NCI-H345 (cell line): ENCODE measurements at regions not wholly inside any gene's neighbourhood (a gene's known extent, or its start where the extent isn't known, plus 50 kb on each side); places are given as distances from the start of the nearest gene placed in this dataset.
"Not testable (repeated sequence)": the region's sequence is repeated elsewhere in the genome, so short reads cannot be mapped to it uniquely, and the experiment has no call there.

Source experiments
- DNase-seq: peaks from one replicate; lab custom pipeline; 2025; lab: John Stamatoyannopoulos, UW

DNA sequence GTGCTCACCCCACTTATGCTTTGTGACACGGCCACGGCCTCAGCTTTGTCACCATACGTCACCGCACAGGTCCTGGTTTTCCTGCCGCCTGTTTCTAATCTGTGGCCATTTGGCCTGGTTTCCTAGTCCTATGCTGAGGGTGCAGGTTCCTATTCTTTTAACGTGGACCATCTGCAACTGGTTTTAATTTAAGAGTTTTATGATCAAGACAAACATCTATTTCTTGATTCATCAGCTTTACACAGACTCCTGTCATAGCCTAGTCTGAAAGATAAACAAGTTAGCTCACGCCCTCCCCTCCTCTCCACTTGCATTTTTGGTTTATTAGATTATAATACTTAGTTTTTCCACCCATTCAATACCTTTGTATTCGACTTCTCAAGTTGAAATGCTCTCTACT, 97.5 kb upstream of the RPS6KA2 start:
- DNase-seq, result no peak

DNA sequence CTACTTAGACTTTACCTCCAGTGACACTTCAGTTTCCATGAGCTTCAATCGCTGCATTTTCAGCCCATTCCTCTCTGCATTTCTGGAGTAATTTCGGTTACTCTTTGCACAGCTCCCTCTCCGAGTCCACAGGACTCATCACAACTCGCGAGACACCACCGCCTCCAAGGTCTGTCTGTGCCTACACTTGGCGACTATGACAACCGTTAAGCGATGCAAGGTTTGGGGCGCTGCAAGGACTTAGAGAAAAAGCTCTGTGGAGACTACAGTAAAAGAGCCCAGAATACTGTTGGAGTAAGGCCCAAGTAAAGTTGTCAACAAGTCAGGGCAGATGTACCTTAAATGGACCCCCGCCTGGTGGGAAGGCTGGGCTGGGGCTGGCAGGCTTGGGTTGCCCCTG, 95.7 kb upstream of the RPS6KA2 start:
- DNase-seq, result no peak

DNA sequence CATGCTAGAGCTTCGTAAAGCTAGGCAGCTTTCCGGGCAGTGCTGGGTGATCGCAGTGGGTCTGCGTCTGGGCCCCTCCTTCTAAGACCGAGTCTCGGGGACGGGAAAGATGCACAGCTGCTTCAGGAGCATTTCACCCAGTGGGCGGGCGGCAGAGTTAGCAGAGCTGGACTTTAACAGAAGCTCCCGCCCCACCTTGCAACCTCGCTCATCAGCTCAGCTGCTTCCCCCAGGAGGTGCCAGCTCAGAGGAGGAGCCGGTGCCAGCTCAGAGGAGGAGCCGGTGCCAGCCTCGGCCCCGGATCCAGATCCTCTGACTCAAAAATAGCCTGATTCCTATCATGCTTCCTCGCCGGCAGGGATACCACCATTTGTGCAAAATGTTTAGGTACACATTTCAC, 94.5 kb upstream of the RPS6KA2 start:
- DNase-seq, result no peak

DNA sequence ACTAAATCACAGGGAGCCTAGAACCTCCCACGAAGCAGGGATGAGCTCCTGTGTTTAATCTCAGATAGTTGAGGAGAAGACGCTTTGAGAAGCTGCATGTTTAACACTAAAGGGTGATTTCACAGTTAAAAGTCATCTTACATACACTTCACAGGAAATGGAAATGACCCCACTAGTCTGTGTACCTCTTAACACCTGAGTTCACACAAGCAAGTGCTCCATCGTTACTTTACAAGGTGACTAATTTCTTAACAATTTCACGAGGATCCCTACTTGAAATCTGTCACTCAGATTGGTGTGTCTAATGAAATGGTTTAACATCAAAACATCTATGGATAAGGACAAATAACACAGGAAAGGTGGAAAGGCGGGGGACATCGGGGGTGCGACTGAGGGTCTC, 93.8 kb upstream of the RPS6KA2 start:
- DNase-seq, result no peak

DNA sequence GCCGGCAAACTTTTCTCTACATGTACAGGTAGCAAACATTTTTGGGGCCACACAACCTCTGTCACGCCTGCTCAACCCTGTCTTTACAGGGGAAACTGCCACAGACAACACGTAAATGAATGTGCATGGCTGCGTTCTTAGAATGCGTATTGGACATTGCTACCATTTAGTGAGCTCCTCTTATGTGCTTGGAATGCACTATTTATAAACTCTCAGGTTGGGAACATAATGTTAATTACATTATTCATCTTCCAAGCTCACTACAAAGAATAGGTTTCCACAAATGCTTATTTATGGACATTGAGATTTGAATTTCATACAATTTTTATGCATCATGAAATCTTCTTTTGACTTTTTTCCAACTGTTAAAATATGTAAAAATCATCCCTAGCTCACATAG, 92.0 kb upstream of the RPS6KA2 start:
- DNase-seq, result no peak

DNA sequence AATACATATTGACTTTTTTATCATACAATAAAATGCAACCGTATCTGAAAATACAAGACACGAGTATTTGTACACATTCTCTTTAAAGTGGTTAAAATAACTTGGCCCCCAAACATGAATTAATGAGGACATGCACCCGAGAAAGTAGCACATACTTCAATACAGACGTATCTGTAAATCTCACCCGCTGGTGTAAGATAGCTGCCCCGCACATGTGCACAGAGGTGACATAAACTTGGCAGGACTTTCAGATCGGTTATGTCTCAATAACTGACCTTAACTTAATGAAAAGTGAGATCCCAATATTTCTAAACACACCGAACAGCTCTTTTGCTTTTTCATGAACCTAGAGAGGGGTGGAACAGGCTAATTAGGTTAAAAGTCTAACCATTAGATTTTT, 91.5 kb upstream of the RPS6KA2 start:
- no peak for DNase-seq

DNA sequence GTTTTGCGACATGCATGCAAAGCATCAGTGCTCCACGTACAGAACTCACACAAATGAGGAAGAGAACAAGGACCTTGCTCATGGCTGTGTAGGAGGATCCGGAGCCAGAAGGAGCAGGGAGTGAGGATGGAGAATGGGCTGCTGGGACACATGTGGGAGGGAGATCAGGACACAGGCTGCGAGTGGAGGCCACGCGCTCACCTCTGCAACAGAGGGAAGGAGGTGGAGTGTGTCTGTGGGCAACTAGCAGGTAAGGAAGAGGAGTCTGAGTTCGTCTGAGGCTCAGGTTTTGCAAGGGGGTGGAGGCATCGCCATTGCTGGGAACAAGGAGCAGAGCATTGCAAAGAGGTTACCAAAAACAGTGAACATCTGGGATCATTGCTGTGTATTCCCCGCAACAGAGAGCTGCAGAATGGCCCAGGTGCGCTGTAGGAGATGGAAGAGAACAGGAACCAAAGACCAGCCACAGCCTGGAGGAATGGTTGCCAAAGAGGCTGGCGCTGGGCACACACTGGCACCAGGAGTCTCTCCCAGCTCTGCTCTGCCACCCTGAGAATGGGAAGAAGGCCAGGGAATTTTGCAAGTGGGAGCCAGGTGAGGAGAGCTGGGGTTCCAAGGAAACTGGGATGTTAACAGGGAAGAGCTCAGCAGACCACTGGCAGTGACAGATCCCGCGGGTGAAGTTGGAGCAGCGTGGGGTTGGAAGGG, 90.0 kb upstream of the RPS6KA2 start:
- DNase-seq, result no peak

DNA sequence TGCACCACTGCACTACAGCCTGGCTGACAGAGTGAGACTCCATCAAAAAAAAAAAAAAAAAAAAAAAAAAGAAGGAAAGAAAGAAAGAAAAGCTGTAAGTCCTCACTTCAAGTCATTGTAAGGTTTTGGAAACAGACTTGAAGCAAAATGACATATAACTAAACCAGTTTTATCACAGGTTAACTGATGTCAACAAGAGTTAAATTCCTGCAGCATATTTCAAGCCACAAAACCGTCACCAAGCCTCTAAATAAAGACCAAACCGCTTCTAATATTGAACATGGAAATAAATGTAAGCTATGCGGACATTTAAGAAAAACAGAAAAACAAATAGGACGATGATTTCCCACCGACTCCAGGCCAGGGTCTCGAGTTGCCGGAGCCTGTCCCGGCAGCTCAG, 88.9 kb upstream of the RPS6KA2 start:
- no peak for DNase-seq

DNA sequence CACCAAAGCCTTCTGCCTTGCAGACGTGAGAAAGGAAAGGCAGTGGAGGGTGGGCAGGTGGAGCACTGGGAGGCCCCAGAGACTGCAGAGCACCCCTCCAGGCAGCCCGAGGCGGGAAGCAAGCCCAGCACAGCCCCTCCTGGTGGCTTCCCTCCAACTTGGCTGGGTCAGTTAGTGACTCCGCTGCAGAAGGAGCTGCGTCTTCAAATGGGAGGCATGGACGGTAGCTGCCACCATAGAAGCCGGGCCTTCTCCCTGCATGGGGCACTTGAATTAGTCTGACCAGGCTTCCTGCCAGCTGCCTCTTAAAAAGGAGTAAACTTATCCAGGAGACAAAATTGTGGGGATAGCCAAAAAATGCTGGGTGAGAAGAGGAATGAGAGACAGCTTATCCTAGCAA, 88.0 kb upstream of the RPS6KA2 start:
- no peak for DNase-seq

DNA sequence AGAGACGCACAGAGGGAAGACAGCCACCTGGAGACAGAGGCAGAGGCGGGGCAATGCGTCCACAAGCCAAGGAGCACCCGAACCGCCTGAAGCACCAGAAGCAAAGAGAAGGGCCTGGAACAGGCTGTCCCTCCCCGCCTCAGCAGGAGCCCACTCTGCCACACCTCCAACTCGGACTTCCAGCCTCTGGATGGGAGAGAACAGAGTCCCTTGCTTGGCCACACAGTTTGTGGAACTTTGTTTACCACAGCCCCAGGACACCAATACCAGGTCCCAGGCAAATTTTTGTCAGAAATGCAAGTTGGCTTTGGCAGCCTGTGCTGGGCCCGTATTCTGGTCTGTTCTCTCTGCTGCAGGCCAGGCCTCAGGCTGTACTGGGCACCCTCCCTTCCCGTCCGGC, 87.5 kb upstream of the RPS6KA2 start:
- DNase-seq, result no peak

DNA sequence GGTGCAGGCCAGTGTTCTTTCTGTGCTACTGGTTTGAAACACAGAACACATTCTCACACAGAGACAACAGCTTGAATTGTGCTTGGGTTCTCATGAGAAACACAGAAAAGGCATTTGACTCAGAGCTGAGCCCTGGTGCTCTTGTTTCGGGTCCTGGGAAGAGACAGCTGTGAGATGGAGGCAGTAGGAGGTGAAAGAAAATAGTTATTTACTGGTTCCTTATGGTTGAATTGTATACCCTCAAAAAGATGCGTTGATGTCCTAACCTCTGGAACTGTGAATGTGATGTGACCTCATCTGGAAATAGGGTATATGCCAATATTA, 87.1 kb upstream of the RPS6KA2 start:
- DNase-seq, result no peak

DNA sequence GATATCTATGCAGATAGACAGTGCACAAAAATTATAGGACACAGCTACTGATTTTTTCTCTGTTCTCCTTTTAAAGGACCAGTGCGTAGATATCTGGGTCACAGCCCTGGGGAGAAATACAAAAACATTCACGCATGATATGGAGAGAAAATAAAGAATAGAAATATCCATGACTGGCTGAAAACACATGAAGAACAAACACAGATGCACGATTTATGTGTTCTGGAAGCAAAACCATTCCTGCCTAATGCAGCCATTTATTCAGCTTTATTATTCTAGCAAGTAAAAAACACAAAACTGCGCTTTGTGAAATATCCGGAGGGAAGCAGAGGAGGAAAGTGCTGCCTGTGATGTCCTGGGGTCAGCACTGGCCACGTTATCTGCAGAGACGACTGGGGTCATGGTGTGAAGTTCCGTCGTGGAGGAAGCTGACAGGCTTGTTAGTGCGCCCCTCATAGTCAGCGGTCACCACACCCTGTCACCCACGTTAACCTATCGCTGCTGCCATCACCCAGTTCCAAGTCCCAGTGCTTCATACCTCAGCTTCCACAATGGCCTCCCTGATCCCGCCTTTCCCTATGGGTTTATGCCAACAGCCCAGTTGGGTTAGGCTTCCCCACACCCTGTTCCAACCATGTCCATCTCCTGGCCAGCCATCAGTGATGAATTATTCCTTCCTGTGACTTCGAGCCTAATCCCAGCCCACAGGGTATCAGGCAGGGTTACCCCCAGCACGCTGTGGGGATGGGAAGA, 86.6 kb upstream of the RPS6KA2 start:
- DNase-seq, result no peak

DNA sequence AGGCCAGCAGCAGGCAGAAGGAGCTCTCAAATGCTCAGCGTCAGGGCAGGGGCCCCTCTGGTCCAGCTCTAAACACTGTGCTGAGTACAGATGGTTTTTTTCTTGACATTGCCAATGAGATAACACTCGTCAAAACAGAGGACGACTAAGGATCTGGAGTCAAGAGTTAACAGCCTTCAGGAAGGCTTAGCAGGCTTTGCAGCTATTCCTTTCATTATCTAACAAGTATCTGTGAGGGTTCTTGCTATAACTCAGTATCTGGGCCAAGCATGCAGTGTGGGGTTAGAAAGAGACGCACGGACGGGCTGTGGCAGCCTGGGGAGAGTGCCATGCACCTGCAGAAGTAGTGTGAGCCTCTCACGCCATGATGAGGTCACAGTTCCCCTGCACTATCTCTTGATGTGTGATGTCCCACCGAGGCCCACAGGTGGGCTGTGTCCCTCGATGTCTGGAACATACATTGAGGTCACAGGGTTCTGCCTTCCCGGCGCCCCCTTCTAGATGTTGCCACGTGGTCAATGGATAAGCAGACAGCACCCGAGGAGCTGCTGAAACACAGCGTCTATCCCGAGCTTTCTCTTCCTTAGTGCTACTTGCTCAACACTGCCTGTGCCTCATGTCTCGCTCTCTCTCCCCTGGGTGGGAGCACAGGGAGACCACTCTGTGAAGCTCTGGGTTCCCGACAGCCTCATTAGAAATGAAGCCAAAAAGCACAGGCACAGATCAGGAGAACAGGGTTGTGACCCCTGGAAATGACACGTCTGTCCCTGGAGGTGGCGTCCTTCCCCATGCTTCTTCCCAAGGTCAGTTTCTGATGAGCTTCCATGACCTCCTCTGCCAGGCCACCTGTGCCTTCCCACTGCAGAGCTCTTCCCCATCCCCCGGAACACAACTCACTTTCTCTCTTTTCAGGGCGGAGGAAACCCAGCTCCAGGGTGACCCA, 85.5 kb upstream of the RPS6KA2 start:
- DNase-seq, result no peak

DNA sequence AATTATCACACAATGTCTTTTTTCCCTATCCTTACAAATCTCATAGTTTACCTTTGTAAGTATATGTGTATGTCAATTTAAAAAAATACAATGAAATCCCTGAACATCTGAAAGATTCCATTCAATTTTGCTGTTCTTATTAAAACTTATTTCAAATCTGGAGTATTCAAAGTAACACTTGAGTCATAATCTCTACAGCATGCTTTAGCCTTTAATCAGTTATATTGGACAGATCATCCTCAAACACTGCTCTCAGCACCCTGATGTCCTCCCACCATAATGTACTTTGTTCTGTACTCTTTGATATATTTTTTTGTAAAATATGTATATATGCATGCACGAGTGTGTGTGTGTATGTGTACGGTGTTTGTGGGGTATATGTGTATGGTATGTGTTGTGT, 83.0 kb upstream of the RPS6KA2 start:
- DNase-seq, result no peak

DNA sequence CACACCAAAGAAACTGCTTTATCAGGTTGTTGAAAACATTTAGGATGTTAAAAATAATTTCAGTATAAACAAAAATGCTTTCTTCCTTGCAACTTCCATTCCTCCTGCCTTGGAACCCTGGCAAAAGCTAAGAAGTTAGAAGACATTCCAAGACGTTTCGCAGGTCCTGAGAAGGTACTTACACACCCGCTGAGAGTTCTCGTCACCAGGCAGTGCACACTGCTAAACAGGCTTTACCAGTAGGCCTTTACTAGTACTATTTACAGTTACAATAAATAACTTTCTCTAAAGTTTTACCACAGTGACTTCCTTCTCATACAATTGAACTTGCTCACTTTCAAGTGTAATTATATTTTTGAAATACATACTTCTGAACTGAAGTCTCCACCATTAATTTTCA, 81.4 kb upstream of the RPS6KA2 start:
- DNase-seq, result no peak

DNA sequence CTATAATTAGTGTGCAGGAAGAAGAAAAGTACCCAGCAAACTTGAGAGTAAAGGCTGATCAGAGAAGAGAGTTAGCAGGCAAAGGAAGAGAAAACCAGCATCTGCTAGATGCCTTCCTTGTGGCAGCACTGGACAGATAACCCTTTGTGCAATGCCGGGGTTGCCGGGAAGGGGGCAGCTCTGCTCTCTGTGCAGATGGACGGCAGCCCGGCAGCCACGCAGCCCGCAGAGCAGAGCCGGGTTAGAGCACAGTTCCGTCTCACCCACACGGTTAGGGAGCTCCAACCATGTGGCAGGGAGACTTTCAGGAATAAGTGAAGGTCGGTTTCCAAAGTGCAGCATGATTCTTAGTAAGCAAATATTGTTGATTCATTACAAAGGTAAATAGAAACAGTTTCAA, 80.0 kb upstream of the RPS6KA2 start:
- peak; percentile 32 for DNase-seq

DNA sequence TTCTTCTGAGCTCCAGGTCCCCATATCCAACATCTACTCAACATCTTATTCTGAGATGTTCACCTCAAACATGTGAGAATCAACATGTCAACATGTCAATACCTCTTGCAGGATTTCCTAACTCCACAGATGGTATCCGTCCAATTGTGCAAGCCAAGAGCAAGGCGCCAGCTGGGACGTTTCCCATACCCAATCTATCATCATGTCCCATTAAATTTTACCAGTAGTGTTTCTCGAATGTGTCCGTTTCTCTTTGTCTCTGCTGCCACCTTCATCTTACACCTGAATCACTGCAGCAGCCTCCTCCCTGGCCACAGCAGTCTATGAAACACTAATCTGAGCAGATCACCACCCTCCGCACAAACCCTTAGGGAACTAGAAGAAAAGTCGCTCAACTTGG, 78.0 kb upstream of the RPS6KA2 start:
- no peak for DNase-seq

DNA sequence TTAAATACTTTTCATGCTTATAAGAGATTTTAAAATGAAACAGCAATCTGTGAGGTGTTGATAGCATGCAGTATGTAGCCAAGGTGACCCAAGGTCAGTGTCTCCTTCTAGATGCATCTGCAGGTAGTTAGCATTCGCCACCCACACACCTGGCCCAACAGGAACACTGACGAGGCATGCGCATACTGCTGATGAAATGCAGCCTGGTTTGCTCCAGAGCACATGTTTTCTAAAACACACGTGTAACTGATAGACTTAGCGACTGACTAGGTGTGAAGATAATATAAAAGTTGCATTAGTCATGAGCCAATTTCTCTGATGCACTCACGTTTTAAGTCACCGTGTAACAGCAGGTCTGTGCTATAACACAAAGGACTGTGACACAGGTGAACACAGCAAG, 77.1 kb upstream of the RPS6KA2 start:
- no peak for DNase-seq

DNA sequence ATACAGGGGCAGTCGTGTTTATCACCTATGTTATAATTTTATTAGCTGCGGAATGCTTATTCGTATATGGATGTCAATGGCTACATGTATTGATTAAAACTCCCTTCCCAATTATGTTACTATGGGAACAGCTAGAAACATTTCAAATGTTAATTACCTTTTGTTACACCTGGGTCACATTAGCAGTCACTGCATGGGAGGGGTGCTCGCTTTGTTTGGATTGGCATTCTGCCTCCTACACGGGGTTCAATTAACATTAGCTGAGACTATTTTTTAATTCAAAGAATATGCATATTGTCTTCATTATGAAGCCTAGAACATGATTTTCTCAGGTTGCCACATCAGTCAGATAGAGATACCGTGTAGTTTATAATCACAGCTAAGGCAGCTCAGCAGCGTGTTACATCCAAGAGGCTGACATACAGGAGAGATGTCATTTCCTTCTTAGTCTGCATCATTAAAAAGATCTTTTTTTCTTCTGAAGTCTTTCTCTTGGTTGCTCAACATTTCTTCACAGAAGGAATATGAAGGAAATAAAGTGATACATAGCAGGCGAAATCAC, 76.2 kb upstream of the RPS6KA2 start:
- no peak for DNase-seq

DNA sequence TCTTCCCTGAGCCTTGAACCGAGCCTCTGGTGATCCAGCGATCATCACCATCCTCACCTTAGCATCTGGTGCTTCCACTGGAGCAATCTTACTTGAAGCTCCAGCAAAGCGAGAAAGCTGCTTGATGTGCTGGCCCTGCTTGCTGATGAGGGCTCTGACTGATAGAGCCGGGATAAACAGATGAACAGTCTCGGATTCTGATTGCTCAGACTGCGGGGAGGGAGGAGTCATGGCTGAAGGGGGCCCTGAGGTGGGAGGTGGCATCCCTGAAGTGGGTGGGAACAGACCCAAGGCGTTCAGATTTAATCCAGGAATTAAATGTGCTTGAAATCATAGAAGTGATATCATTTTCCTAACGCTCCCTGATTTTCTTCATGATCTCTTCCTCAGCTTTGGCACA, 74.4 kb upstream of the RPS6KA2 start:
- DNase-seq, result not testable (repeated sequence)

DNA sequence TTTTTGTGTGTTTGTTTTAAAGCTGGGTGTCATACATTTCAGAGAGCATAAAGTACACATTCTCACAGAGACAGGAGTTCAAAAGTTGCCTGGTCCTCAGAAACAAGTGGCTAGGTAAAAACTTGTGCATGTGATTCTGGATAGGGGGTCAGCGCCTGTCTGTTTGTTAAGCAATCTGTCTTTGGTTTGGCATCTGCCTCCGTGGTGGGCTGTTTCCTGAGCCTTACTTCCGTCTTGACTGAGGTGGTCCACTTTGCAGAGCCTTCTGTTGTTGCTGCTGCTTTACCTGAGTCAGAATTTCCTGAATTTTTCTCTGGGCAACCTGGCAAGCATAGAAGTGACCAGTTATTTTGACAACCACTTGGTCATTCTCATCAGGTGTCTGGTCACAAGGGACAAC, 73.8 kb upstream of the RPS6KA2 start:
- DNase-seq, result not testable (repeated sequence)

DNA sequence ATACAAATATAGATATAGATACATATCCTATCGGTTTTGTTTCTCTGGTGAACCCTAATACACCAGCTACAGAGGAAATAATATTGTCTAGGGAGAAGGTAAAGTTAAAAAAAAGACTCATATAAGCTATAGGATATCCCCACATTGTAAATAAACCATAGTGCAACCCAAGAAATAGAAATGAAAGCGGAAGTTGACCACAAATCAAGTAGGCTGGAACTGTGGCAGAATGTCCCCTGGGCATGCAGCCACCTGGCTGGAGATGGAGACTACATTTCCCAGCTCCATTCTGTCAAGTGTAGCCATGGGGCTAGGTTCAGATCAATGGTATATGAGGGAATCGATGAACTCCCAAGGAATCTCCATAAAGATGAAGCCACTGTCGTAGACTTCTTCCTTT, 70.1 kb upstream of the RPS6KA2 start:
- DNase-seq, result no peak

DNA sequence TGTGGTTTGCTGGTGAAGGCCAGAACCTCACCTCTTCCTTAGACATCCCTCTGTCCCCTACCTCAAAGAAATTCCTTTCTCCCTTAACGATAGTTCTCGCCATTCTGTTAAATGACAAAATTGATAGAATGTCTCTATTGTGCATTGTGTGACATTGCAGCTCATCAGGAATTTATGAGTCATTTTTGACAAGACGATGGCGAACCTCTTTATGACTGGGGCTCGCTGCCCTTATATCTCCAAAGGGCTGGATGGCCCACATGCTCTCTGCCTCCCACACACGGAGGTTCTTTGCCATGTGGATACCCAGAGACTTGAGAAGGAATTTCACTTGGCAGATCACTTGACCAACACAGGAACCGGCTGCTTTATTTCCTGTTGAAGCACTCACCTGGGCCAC, 66.8 kb upstream of the RPS6KA2 start:
- no peak for DNase-seq
